HG03565 (cell line): ENCODE measurements at regions not wholly inside any gene's neighbourhood (a gene's known extent, or its start where the extent isn't known, plus 50 kb on each side); places are given as distances from the start of the nearest gene placed in this dataset.
"Not testable (repeated sequence)": the region's sequence is repeated elsewhere in the genome, so short reads cannot be mapped to it uniquely, and the experiment has no call there.

Source experiments
- ATAC-seq: cut with Tn5 transposase; IDR thresholded peaks from one replicate; pipeline ENCODE4 v1.9.1; 2021; ENCODE audit warnings: mild to moderate bottlenecking, moderate library complexity; ENCODE audit not compliant: unreplicated experiment

DNA sequence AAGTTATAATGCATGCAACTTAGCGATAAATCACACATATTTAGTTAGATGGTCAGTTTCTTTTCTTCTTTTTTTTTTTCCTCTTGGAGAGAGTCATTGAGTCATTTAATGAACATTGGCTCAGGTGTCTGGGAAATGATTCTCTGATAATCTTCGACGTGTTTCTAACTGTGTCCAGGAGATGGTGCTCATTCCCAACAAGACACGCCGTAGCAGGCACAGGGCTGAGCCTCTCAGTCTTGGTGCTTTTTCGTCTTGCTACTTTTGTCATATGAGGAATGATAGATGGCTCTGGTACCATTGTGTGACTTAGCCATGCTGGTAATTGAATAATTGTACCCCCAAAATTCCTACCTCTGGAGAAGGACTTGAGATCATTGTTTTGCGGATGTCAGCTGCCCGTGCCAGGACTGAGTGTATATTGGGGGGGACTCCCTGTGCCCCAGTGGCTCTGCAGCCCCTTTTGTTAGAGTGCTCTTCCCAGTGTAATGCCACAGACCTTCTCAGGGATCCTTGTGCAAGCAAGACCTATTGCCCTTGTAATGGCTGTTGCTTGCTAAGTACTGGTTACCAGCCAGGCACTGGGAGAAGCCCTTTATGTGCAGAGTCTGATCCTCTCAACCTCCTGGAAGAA, 107.6 kb upstream of the CYRIA start:
- ATAC-seq, result peak; percentile 89

DNA sequence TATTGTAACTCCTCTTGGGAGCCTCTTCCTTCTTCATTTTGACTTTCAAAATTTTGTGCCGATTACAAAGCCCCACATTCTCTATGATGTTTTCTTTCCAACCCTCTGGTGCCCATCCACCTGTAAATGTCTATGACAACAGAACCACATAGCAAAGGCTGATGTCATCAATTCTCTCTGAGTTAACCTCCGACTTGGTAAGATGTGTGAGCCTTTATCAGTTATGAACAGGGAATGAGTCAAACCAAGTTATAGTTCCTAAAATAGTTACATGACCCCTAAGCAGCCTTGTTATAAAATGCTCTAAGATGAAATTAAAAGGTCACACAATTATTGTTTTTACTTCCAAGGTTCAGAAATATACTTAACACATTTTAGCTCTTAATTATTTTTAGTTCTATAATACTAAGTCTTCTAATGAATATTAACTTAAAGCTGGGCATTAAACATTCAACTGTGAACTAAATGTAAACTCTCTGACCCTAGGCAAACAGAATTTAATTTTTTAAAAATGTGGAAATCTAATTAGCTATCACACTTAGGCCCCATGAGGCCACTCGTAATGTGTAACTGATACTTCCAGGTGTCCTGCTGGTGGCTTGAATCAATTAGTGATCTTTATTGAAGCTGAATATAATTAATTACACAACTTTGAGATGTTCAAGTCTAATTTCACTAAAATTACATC, 102.3 kb upstream of the CYRIA start:
- ATAC-seq, result no peak

DNA sequence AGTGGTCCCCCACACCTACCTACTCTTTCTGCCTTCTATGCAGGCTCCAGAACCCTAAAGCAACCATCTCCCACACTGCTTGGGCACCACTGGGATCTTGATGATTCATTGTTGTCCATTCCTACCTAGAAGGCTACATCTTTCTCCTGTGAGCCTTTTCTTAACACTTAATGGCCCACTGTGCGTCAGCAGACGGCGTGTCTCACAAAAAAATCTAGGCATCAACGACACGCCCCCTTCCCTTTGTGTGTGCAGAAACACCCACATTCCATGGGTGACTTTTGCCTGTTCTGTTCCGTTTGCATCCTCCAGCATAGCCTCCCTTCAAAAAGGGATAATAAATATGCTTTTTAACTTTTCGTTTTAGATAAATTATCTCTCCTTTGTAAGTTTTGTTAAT, 99.7 kb upstream of the CYRIA start:
- no peak for ATAC-seq

GRCh38 chr2:16764487-16764886, 98.9 kb upstream of the CYRIA start:
- ATAC-seq, result no peak

- no peak for ATAC-seq
Observed at GRCh38 chr2:16763493-16763899, 97.9 kb upstream of the CYRIA start.

GRCh38 chr2:16763056-16763455, 97.4 kb upstream of the CYRIA start:
- ATAC-seq, result no peak

GRCh38 chr2:16760426-16760825, 94.8 kb upstream of the CYRIA start:
- ATAC-seq, result no peak

- ATAC-seq, result peak; percentile 97
Observed at GRCh38 chr2:16756831-16757644, 91.4 kb upstream of the CYRIA start.

- ATAC-seq, result no peak
Observed at GRCh38 chr2:16755442-16755841, 89.8 kb upstream of the CYRIA start.

DNA sequence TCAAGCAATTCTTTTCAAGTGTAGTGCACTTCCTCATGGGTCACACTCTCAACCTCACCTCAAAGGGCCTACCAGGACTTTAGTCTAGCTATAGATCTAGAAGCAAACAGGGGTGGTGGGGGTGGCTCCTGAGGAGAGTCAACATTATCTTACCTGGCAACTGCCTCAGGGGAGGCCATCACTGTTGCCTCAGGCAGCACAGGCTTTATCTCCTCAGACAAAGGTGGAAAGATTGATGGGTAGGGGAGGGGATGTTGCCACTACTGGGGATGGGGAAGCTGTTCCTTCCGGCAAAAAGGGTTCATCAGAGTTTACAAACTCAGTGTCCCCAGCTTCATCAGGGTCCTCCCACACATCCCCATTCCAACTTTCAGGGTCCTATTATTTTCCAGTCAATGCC, 87.4 kb upstream of the CYRIA start:
- ATAC-seq, result not testable (repeated sequence)

DNA sequence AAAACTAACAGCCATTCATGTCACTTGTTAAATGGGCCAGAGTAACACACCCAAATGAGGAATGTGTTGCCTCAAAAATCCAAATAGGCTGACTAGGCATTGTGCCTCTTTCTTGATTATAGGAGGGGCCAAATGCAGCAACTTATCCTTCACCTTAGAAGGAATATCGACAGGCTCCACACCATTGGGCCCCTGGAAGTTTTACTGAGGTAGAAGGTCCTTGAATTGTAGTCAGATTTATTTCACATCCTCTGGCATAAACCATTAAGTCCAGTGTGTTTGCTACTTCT, 85.2 kb upstream of the CYRIA start:
- ATAC-seq, result not testable (repeated sequence)

GRCh38 chr2:16750175-16750924, 84.7 kb upstream of the CYRIA start:
- ATAC-seq, result no peak

GRCh38 chr2:16748511-16749266, 83.1 kb upstream of the CYRIA start:
- not testable (repeated sequence) for ATAC-seq

GRCh38 chr2:16747689-16748088, 82.1 kb upstream of the CYRIA start:
- ATAC-seq, result peak; percentile 70

DNA sequence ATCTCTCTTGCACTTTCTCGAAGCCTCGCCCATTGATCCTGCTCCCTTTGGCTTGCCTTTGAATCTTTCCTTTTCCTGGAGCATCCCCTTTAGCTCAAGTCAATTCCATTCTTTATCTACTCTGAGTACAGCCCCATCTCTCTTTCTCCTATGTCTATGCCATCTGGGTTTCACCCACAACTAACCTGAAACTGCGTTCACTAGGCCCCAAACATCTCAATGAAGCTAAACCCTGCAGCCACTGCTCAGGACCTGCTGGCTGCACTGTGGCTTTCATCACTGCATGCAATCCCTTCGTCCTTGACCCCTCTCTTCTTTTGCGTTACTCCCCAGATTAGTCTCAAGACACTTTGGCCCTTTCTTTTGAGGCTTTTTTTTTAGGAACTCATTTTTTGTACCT, 81.6 kb upstream of the CYRIA start:
- ATAC-seq, result no peak

GRCh38 chr2:16746833-16747232, 81.2 kb upstream of the CYRIA start:
- no peak for ATAC-seq

- ATAC-seq, result no peak
Observed at GRCh38 chr2:16746329-16746728, 80.7 kb upstream of the CYRIA start.

DNA sequence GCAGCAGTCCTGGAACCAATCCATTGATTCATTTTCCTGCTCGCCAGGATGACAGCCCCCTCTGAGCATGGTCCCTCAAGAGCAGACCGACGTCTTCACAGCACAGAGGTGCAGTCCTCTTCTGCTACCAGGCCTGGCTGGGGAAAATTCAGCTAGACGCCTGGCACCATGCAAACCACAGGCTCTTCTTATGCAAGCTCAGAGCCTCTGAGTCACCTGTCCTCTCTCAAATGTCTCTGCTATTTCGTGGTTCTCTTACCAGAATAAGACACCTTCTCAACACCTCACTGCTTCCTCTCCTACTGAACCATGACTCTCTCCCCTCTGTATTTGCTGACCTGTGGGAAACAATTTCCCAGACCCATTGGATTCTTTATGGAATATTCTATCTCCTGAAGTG, 79.8 kb upstream of the CYRIA start:
- no peak for ATAC-seq

GRCh38 chr2:16744521-16744920, 78.9 kb upstream of the CYRIA start:
- ATAC-seq, result no peak

DNA sequence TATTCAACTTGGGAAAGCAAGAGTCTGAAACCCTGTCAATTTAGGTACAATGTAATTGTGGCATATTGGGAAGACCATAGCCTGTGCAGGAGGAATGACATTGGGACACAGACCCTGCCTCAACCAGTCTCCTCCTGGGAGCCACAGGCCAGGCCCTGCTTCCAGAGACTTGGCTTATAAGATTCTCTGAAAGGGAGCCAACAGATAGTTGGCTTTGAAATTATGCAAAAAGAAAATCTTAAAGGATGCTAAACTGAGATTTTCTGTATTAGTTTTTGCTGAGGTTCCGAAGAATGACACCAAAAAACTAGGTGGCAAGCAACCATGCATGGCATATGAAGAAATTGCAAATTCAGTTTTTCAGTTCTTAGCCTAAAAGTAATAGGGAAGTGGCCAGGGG, 76.4 kb upstream of the CYRIA start:
- no peak for ATAC-seq

- ATAC-seq, result no peak
Observed at GRCh38 chr2:16741498-16741897, 75.9 kb upstream of the CYRIA start.
